IPS-11a (cell line): ENCODE measurements at regions not wholly inside any gene's neighbourhood (a gene's known extent, or its start where the extent isn't known, plus 50 kb on each side); places are given as distances from the start of the nearest gene placed in this dataset.

ENCODE experiments used
- H3K4me3 ChIP-seq: one replicate; pipeline ENCODE4 v1.5.1; 2013; ENCODE audit warnings: low read depth, low read length, control low read depth

DNA sequence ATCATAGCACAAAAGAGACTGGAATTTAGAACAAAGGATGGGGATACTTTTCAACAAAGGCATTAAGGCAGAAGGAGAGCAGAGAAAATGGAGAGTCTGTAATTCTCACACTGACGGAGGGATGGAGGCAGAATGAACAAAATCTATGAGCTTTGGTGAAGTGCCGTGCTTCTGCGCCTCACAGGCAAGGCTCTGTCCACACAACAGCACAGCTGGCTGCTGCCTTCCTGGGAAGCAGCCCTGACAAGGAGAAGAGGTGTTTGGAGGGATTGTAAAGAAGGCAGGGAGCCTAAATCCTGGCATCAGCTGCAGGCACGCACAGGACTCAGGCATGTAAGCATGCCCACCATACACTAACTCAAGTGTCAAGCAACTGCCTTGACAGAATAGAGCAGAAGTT lies 485.2 kb upstream of the KIF2A start:
- no peak overlapping the region for H3K4me3 ChIP-seq

DNA sequence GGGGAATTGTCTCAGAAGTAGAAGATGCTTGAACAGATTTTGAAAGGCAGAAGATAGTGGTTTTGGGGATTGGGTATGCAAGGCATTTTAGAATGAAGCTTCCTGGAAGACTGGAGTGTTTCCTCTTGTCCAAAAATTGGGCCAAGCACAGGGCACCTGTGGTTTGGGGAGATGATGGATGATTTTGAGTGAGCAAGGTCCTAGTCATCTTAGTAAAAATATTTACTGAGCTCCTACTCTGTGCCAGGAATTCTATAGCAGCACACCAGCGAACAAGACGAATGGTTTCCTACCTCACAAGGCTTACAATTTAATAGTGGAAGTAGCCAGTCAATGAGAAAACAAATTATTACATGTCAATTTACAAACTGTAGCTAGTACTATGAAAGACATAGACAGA lies 484.4 kb upstream of the KIF2A start:
- no peak overlapping the region for H3K4me3 ChIP-seq

DNA sequence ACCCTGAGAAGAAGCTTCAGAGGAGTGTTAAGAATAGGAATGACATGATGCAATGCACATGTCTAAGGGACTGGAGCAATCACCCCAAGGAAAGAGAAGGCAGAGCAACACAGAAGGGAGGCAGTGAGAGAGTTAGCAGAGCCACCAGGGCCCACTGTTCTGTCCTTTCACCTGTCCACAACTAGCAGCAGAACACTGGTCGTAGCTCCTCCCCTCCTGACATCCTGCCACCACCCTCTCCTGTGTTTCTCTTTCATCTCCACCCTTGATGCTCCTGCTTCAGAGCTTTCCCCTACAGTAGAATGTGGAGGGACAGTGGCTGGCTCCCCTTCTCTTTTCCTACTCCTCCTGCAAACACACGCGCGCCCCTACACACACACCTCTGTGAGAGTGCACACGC lies 483.4 kb upstream of the KIF2A start:
- no peak overlapping the region for H3K4me3 ChIP-seq

DNA sequence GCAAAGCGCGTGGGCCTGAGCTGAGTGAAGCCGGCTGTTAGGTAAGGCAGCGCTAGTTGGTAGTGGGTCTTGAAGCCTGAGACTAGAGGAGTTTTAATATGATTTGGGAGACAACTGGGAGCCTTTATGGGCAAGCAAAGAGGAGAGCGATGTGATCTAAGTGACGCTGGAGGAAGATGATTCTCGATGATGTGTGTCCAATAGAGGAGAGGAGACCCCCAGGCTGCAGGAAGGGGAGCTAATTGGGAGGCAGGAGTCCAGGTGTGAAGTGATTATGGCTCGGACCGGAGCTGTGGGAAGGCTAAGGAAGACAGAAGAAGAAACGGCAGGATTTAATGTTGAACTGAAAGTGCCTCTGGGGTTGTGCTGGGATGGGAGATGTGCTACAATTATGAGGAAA lies 482.9 kb upstream of the KIF2A start:
- H3K4me3 ChIP-seq, result no peak overlapping the region

GRCh38 chr5:61823781-61824180 lies 482.2 kb upstream of the KIF2A start:
- no peak overlapping the region for H3K4me3 ChIP-seq

DNA sequence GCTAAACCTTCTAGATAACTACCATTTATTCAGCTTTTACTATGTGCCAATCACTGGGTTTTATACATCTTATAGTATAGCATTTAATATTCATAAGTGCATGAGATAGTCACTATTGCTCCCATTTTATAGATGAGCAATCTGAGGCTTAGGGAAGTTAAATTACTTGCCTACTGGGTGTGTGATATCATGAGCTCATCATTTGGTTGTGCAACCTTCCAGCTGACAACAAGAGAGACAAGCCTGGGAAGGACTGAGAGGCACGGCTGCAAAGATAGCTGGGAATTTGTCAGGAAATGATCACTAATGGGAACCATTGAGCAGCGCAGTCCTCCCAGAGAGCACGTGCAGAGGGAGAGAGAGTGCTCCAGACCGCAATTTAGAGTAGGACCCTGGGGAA lies 481.6 kb upstream of the KIF2A start:
- H3K4me3 ChIP-seq, result no peak overlapping the region

DNA sequence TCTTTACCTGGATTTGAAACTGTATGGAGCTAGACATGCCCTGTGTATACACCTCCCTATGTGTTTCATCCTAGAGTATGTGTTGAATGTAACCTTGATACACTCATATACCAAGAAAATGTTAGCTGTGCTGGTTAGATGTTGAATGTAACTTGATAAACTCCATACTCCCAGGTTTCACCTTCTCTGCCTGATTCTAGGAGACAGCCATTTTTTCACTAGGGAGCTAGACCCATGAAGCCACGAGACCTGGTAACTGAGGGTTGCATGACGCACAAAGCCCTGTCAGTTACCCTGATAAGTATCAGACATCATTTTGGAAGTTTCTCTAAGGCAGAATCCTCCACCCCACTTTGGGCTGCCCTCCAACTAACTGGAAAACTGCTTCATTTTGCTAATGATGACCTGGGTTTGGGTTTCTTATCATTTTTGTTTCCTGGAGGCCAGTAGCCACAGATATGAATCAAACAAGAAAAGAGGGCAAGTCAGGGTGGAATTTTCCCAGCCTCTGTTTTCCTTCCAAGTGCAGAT lies 478.5 kb upstream of the KIF2A start:
- no peak overlapping the region for H3K4me3 ChIP-seq

- H3K4me3 ChIP-seq, result no peak overlapping the region
These were observed 477.1 kb upstream of the KIF2A start for GRCh38 chr5:61828856-61829255.

DNA sequence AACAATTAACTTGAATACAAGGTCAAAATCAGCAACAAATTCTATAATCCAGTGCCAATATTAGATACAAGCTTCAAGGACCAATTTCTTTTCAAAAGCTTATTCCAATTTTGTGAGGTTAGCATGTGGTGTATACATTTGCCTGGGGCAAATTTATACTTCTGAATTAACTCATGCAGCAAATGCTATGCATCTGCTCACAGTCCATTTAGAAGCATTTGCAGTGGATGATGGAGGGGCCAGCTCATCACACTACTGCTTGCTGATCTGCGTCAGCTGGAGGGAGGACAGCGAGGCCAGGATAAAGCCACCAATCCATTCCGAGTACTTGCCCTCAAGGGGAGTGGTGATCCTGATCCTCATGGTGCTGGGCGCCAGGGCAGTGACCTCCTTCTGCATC lies 474.3 kb upstream of the KIF2A start:
- H3K4me3 ChIP-seq, result no peak overlapping the region

DNA sequence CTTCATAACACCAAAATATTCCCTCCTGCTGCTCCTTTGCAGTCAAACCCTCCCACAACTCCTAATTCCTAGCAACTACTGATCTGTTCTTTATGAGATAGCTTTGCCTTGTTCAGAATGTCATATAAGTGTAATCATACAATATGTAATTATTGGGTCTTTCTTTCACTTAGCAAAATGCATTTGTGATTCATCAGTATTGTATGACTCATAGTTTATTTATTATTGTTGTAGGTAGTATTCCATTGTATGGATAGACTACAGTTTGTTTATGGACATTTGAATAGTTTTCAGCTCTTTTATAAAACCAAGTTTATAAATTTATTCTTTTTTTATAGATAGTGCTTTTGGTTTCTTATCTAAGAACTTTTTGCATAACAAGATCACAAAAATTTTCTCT lies 468.2 kb upstream of the KIF2A start:
- no peak overlapping the region for H3K4me3 ChIP-seq

- no peak overlapping the region for H3K4me3 ChIP-seq
These were observed 465.6 kb upstream of the KIF2A start for GRCh38 chr5:61840361-61840760.

DNA sequence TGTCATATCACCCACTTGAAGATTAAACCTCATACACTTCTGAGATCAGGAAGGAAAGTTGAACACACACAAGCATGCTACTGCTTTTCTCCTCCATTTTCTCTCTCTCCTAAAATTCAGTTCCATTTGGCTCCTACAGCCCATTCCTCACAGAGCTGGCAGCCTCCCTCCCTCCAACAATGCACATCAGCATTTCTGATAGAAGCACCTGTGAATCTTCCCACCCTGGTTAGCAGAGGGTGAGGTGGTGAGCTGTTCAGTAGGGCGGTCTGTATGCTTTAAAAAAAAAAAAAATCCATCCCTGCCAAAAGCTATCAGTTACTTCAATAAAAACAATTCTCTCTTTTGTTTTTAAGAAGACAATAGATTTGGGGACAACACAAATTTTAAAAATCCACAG lies 463.2 kb upstream of the KIF2A start:
- no peak overlapping the region for H3K4me3 ChIP-seq

DNA sequence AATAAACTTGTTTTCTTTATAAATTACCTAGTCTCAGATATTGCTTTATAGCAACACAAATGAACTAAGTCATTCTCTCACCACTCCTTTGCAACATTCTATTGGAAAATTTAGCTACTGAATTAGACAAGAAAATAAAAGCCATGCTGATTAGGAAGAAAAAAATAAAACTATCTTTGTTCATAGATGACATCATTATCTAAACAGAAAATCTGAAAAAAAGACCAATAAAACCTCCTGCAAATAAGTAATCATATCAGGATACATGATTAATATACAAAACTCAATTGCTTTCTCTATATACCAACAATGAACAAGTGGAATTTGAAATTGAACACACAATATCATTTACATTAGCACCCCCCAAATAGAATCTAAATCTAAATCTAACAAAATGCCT lies 455.3 kb upstream of the KIF2A start:
- H3K4me3 ChIP-seq, result no peak overlapping the region

- H3K4me3 ChIP-seq, result no peak overlapping the region
These were observed 451.5 kb upstream of the KIF2A start for GRCh38 chr5:61854531-61854930.

GRCh38 chr5:61860978-61861377 lies 445.0 kb upstream of the KIF2A start:
- no peak overlapping the region for H3K4me3 ChIP-seq

GRCh38 chr5:61866930-61867329 lies 439.1 kb upstream of the KIF2A start:
- no peak overlapping the region for H3K4me3 ChIP-seq

- H3K4me3 ChIP-seq, result no peak overlapping the region
These were observed 436.7 kb upstream of the KIF2A start for GRCh38 chr5:61869333-61869732.

- H3K4me3 ChIP-seq, result no peak overlapping the region
These were observed 427.5 kb upstream of the KIF2A start for GRCh38 chr5:61878471-61878870.

DNA sequence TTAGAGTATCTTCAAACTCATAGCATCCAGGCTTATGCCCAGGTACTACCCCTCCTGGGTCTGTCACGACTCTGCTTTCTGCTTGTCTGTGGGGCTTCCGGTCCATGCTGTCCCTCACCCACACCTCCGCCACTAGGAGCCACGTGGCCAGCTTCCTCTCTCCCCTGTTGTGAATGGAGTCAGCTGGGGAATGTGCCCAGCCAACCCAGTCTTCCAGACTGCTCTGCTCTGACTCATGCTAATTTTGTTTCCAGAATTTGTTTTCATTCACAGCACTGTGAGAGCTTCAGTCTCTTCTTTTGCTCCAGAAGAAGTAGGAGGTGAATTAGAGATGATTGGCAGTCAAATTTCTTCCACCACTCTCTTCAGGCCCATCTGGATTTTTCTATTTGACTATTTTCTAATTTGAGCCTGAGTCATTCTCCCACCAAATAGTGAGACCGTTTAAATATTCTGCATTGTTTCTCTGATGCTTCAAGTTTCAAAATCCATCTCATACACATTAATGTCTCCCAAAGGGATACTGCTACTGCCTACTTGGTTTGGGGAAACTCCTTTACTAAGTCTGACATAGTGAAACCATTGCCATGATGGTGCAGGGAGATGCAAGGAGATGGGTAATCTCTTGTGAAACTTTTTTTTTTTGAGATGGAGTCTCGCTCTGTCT lies 424.1 kb upstream of the KIF2A start:
- H3K4me3 ChIP-seq, result no peak overlapping the region

GRCh38 chr5:61882901-61883500 lies 423.0 kb upstream of the KIF2A start:
- no peak overlapping the region for H3K4me3 ChIP-seq

GRCh38 chr5:61884252-61884855 lies 421.7 kb upstream of the KIF2A start:
- no peak overlapping the region for H3K4me3 ChIP-seq

DNA sequence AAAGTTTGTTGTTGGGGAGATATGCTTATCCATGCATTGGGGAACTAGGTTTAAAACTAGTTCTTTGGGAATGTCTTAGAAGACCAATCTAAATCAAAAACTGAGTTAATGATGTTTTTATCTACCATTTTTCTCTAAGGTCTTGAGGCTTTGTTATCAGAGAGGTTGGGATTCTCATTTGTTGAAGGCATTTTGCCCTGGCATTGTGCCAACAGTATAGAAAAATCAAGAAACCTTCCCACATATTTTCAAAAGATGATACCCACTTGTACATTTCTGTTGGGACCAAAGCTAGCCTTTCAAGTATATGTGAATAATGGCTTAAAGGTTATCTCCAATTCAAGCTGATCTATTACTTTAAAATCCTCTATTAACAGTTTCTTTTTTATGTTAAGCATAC lies 419.8 kb upstream of the KIF2A start:
- H3K4me3 ChIP-seq, result no peak overlapping the region
